GM23338 (cell line): ENCODE measurements at regions not wholly inside any gene's neighbourhood (a gene's known extent, or its start where the extent isn't known, plus 50 kb on each side); places are given as distances from the start of the nearest gene placed in this dataset.
A peak's percentile ranks its signal among the peaks of the same experiment; 100 is the strongest.

Experiments
- ATAC-seq: fragments of 200-7000 bp; cut with Tn5 transposase; 3 replicates; pipeline ENCODE4 v1.9.1; 2020
- DNase-seq: peaks from one replicate; pipeline ENCODE4 v3.0.0-alpha.2; 2015; ENCODE audit warnings: low spot score
- H2AFZ ChIP-seq: fragments of 200-600 bp; sonication (generic); 2 replicates; pipeline ENCODE4 v1.8.0; 2016; ENCODE audit warnings: antibody characterized with exemption, mild to moderate bottlenecking, moderate library complexity
- H3F3A ChIP-seq: fragments of 200-600 bp; sonication (generic); replicated peaks from 2 replicates; pipeline ENCODE4 v1.8.0; 2017; ENCODE audit warnings: antibody characterized with exemption, mixed run types, low read depth
- H3K27ac ChIP-seq: fragments of 200-600 bp; sonication (generic); 2 replicates; pipeline ENCODE4 v1.6.1; 2016; ENCODE audit warnings: low read depth
- H3K27me3 ChIP-seq: fragments of 200-600 bp; sonication (generic); 2 replicates; pipeline ENCODE4 v1.8.0; 2016; ENCODE audit warnings: mild to moderate bottlenecking, mixed run types, moderate library complexity; ENCODE audit not compliant: insufficient read depth
- H3K36me3 ChIP-seq: fragments of 200-600 bp; sonication (generic); 2 replicates; pipeline ENCODE4 v1.8.0; 2016; ENCODE audit warnings: mild to moderate bottlenecking; ENCODE audit not compliant: insufficient read depth
- H3K4me1 ChIP-seq: fragments of 200-600 bp; sonication (generic); 2 replicates; pipeline ENCODE4 v1.8.0; 2016; ENCODE audit warnings: mild to moderate bottlenecking, moderate library complexity; ENCODE audit not compliant: insufficient read depth
- H3K4me2 ChIP-seq: fragments of 200-600 bp; sonication (generic); 2 replicates; pipeline ENCODE4 v1.7.1; 2017; ENCODE audit warnings: mixed run types
- H3K4me3 ChIP-seq: fragments of 200-600 bp; sonication (generic); 2 replicates; pipeline ENCODE4 v1.6.1; 2016; ENCODE audit warnings: mixed run types
- H3K79me2 ChIP-seq: fragments of 200-600 bp; sonication (generic); replicated peaks from 2 replicates; pipeline ENCODE4 v1.8.0; 2017; ENCODE audit warnings: mild to moderate bottlenecking; ENCODE audit not compliant: insufficient read depth
- H3K9me2 ChIP-seq: fragments of 200-600 bp; sonication (generic); 2 replicates; pipeline ENCODE4 v1.8.0; 2017; ENCODE audit not compliant: insufficient read depth
- H4K20me1 ChIP-seq: fragments of 200-600 bp; sonication (generic); replicated peaks from 2 replicates; pipeline ENCODE4 v1.8.0; 2017; ENCODE audit warnings: mild to moderate bottlenecking; ENCODE audit not compliant: insufficient read depth
- H3K27ac Mint-ChIP-seq: 2 replicates; pipeline ENCODE4 v1.8.0; 2020; ENCODE audit warnings: inconsistent platforms, mild to moderate bottlenecking, moderate library complexity, mixed read lengths
- H3K27me3 Mint-ChIP-seq: 3 replicates; pipeline ENCODE4 v1.8.0; 2022; ENCODE audit warnings: low read depth, mild to moderate bottlenecking, moderate library complexity, mixed read lengths, inconsistent platforms; ENCODE audit not compliant: insufficient read depth, poor library complexity
- H3K36me3 Mint-ChIP-seq: 3 replicates; pipeline ENCODE4 v1.8.0; 2021; ENCODE audit warnings: low read depth, mild to moderate bottlenecking, inconsistent platforms, moderate library complexity, mixed read lengths
- H3K4me1 Mint-ChIP-seq: 3 replicates; pipeline ENCODE4 v1.8.0; 2020; ENCODE audit warnings: mild to moderate bottlenecking, inconsistent platforms, mixed read lengths
- H3K4me3 Mint-ChIP-seq: 3 replicates; pipeline ENCODE4 v1.8.0; 2021; ENCODE audit warnings: moderate library complexity, mild to moderate bottlenecking, inconsistent platforms, mixed read lengths
- H3K9me3 Mint-ChIP-seq: 3 replicates; pipeline ENCODE4 v1.8.0; 2020; ENCODE audit warnings: moderate library complexity, mild to moderate bottlenecking, inconsistent platforms, mixed read lengths
- CTCF ChIP-seq, 2 experiments: fragments of 200-600 bp in 1 of 2; sonication (generic) in 1 of 2; conservative IDR thresholded peaks; 2 replicates each; pipeline versions ENCODE4 v1.5.1 to v1.6.1; 2016 to 2017; ENCODE audit warnings: antibody characterized with exemption in 2 of 2, low read depth in 2 of 2, mild to moderate bottlenecking in 2 of 2, moderate library complexity in 1 of 2
- ETS1 ChIP-seq: IDR thresholded peaks from 2 replicates; pipeline ENCODE4 v1.6.1; 2016; ENCODE audit warnings: antibody characterized with exemption
- POLR2AphosphoS5 ChIP-seq: IDR thresholded peaks from 2 replicates; pipeline ENCODE4 v1.6.1; 2016; ENCODE audit warnings: antibody characterized with exemption, low read depth
- REST ChIP-seq: IDR thresholded peaks from one replicate; pipeline ENCODE4 v1.6.1; 2018; ENCODE audit warnings: antibody characterized with exemption; ENCODE audit not compliant: unreplicated experiment
- ZNF462 ChIP-seq: fragments of 250-450 bp; sonication (Bioruptor Pico); IDR thresholded peaks from 2 replicates; pipeline ENCODE4 v1.5.0; 2020; ENCODE audit warnings: mild to moderate bottlenecking, moderate library complexity

- no peak for TF ChIP-seq ZNF462 (CRISPR knock-in tag)
Observed at GRCh38 chr7:25963733-25964132, 188.3 kb upstream of the NFE2L3 start (continued).

- Histone ChIP-seq H4K20me1 (no peaks in the 10 kb centered on the region), H3K4me1 (no peaks in the 10 kb centered on the region), H3K36me3 (no peaks in the 10 kb centered on the region), H3K9me2 (peaks cover 3% of the 10 kb centered on the region; the same call in 1 of the 2 replicates), H3K4me2 (no peak overlapping the region), H3F3A (no peaks in the 10 kb centered on the region), H2AFZ (peak overlapping the region; percentile 63), H3K79me2 (no peaks in the 10 kb centered on the region), H3K27ac (no peak overlapping the region), H3K4me3 (no peak overlapping the region), H3K27me3 (no peaks in the 10 kb centered on the region)
- peaks cover under 1% of the 10 kb centered on the region; the same call in 1 of the 3 replicates for H3K4me1 Mint-ChIP-seq
- DNase-seq (no peak), ATAC-seq (no peak)
- H3K27me3 Mint-ChIP-seq, result peaks cover 3% of the 10 kb centered on the region
- H3K27ac Mint-ChIP-seq, result no peak overlapping the region
- H3K36me3 Mint-ChIP-seq, result no peaks in the 10 kb centered on the region
- no peak overlapping the region for H3K4me3 Mint-ChIP-seq
- no peak for TF ChIP-seq ETS1
- no peak for TF ChIP-seq REST
- TF ChIP-seq POLR2AphosphoS5, result no peak
- no peak for TF ChIP-seq CTCF (conservative IDR thresholded peaks at IDR 0.05; ENCODE audit: low read depth in 2 of 2)
- H3K9me3 Mint-ChIP-seq, result no peaks in the 10 kb centered on the region
Observed at GRCh38 chr7:25964483-25964991, 187.5 kb upstream of the NFE2L3 start.
